Fibroblast of lung (primary cell): ENCODE measurements at regions not wholly inside any gene's neighbourhood (a gene's known extent, or its start where the extent isn't known, plus 50 kb on each side); places are given as distances from the start of the nearest gene placed in this dataset.

Experiments
- DNase-seq, 2 donors: peaks; one replicate each; pipeline versions ENCODE4 v3.0.0 to v3.0.0-alpha.2; 2010; ENCODE audit warnings: low read depth in 2 of 2
- H2AFZ ChIP-seq: 2 replicates; pipeline ENCODE4 v1.5.1; 2012; ENCODE audit warnings: low read length, control low read depth, inconsistent platforms
- H3K27ac ChIP-seq: 2 replicates; pipeline ENCODE4 v1.5.1; 2011; ENCODE audit warnings: low read length, control low read depth; ENCODE audit not compliant: insufficient read depth
- H3K27me3 ChIP-seq: 2 replicates; pipeline ENCODE4 v1.5.1; 2011; ENCODE audit warnings: mild to moderate bottlenecking, low read length; ENCODE audit not compliant: control insufficient read depth, insufficient read depth
- H3K36me3 ChIP-seq: 2 replicates; pipeline ENCODE4 v1.5.1; 2011; ENCODE audit warnings: low read length; ENCODE audit not compliant: control insufficient read depth, insufficient read depth
- H3K4me1 ChIP-seq: 2 replicates; pipeline ENCODE4 v1.5.1; 2011; ENCODE audit warnings: low read length; ENCODE audit not compliant: control insufficient read depth, insufficient read depth; ENCODE audit errors: extremely low read depth
- H3K4me2 ChIP-seq: 2 replicates; pipeline ENCODE4 v1.5.1; 2011; ENCODE audit warnings: low read length, control low read depth; ENCODE audit not compliant: insufficient read depth; ENCODE audit errors: extremely low read depth
- H3K4me3 ChIP-seq, 4 experiments: fragments of 200-600 bp in 1 of 4; sonication (generic) in 1 of 4; replicated peaks in 1 of 4; 2 replicates each; pipeline ENCODE4 v1.5.1; 2011 to 2016; ENCODE audit warnings: low read length in 4 of 4, low read depth in 3 of 4, mild to moderate bottlenecking in 3 of 4, control low read depth in 2 of 4, inconsistent platforms in 1 of 4, mixed read lengths in 1 of 4; ENCODE audit not compliant: insufficient read depth in 1 of 4; ENCODE audit errors: control extremely low read depth in 1 of 4
- H3K79me2 ChIP-seq: 2 replicates; pipeline ENCODE4 v1.5.1; 2012; ENCODE audit warnings: mild to moderate bottlenecking, low read length, inconsistent platforms; ENCODE audit not compliant: control insufficient read depth, insufficient read depth
- H3K9ac ChIP-seq: 2 replicates; pipeline ENCODE4 v1.5.1; 2011; ENCODE audit warnings: mild to moderate bottlenecking, low read length, control low read depth; ENCODE audit not compliant: insufficient read depth
- H3K9me3 ChIP-seq: 2 replicates; pipeline ENCODE4 v1.5.1; 2012; ENCODE audit warnings: low read depth, low read length; ENCODE audit not compliant: control insufficient read depth, insufficient read depth
- H4K20me1 ChIP-seq: 2 replicates; pipeline ENCODE4 v1.5.1; 2011; ENCODE audit warnings: low read length; ENCODE audit not compliant: control insufficient read depth, insufficient read depth; ENCODE audit errors: extremely low read depth
- EZH2 ChIP-seq: IDR thresholded peaks from 2 replicates; pipeline ENCODE4 v1.5.1; 2012; ENCODE audit warnings: low read length, control low read depth, mild to moderate bottlenecking; ENCODE audit errors: missing control alignments
- TF ChIP-seq, protein P1 (sequence below), 2 donors: IDR thresholded peaks in 1 of 2; conservative IDR thresholded peaks in 1 of 2; 1 replicate in 1 of 2; 2 replicates in 1 of 2; pipeline ENCODE4 v1.5.1; 2011 to 2012; ENCODE audit warnings: low read length in 2 of 2, control low read depth in 1 of 2, inconsistent platforms in 1 of 2, low read depth in 1 of 2, mild to moderate bottlenecking in 1 of 2

DNA sequence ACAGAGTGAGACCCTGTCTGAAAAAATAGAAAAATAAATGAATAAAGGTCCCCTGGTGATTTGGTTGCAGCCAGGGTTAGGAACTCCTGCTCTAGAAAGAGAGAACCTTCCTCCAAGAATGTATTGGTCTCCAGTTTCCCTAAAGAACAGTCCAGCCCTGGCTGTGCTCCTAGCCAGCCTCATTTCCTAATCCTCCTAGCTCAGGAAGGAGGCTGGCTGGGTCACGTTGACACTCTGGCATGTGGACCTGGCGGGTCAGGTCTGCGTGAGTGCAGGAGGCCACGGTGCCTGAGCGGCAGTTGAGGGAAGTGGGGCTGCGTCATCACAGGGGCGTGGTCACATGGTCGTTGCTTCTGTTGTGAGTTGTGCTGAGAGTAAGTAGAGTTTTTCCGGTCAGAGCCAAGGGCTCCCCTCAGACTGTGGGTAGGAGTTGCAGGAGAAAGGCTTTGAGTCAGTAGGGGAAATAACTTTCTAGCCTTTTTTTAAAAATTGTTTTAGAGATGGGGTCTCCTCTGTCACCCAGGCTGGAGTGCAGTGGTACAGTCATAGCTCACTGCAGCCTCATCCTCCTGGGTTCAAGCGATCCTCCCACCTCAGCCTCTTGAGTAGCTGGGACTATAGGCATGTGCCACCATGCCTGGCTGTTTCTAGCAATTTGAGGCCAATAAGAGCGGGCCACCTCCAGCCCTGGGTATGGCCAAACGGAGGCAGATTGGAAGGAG, 194.0 kb upstream of the CIBAR2 start:
- TF ChIP-seq, protein P1, sequence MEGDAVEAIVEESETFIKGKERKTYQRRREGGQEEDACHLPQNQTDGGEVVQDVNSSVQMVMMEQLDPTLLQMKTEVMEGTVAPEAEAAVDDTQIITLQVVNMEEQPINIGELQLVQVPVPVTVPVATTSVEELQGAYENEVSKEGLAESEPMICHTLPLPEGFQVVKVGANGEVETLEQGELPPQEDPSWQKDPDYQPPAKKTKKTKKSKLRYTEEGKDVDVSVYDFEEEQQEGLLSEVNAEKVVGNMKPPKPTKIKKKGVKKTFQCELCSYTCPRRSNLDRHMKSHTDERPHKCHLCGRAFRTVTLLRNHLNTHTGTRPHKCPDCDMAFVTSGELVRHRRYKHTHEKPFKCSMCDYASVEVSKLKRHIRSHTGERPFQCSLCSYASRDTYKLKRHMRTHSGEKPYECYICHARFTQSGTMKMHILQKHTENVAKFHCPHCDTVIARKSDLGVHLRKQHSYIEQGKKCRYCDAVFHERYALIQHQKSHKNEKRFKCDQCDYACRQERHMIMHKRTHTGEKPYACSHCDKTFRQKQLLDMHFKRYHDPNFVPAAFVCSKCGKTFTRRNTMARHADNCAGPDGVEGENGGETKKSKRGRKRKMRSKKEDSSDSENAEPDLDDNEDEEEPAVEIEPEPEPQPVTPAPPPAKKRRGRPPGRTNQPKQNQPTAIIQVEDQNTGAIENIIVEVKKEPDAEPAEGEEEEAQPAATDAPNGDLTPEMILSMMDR (conservative IDR thresholded peaks at IDR 0.05 in 1 of 2, IDR thresholded peaks at IDR 0.05 in 1 of 2; ENCODE audit: low read depth in 1 of 2, low read length in 2 of 2) = no peak
- TF ChIP-seq EZH2 = no peak
- peak; percentile 72 to 76 for DNase-seq
- H3K27ac ChIP-seq = peak overlapping the region; percentile 14
- H3K9ac ChIP-seq = no peak overlapping the region
- no peaks in the 10 kb centered on the region for H3K79me2 ChIP-seq
- no peaks in the 10 kb centered on the region for H3K9me3 ChIP-seq
- H3K4me3 ChIP-seq = no peak overlapping the region
- H3K4me2 ChIP-seq = no peak overlapping the region
- no peaks in the 10 kb centered on the region for H3K36me3 ChIP-seq
- H4K20me1 ChIP-seq = no peaks in the 10 kb centered on the region
- no peak overlapping the region for H2AFZ ChIP-seq
- H3K4me1 ChIP-seq = no peaks in the 10 kb centered on the region
- H3K27me3 ChIP-seq = no peaks in the 10 kb centered on the region

DNA sequence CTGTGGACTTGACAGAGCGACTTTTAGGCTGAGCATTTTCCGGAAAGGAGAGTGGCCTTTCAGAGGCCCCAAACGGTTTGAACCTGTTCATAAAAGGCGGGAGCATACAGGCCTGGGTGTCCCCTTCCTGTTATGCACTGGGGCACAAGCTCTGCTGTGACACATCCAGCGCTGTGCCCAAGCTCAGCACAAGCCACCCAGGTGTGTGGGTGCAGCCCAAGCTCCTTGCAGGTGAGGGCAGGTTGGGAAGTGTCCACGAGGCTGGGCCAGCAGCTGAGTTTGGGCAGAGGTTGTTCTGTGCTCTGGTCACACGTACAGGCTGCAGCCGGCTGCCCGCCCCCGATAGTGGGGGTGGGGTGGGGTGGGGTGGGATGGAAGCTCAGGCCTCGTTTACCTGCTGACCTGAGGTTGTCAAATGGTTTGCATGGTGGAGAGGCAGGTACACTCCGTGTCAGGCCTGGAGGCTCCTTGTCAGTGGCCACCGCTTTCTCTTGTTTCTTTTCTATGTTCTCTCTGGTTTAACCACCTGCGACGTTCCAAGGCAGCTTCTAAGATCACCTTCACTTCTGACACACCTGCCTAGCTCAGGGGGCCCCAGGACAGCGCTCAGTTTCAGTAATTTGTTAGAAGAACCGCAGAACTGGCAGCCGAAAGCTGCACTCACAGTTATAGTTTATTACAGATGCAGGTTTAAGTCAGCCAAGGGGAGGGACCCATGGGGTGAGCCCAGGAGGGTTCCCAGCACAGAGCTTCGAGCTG, 194.7 kb upstream of the CIBAR2 start:
- Histone ChIP-seq H3K4me1 (no peaks in the 10 kb centered on the region), H2AFZ (no peak overlapping the region), H3K36me3 (no peaks in the 10 kb centered on the region), H4K20me1 (no peaks in the 10 kb centered on the region), H3K27ac (no peak overlapping the region), H3K4me3 (no peak overlapping the region), H3K9ac (no peak overlapping the region), H3K79me2 (no peaks in the 10 kb centered on the region), H3K9me3 (no peaks in the 10 kb centered on the region), H3K4me2 (no peak overlapping the region), H3K27me3 (no peaks in the 10 kb centered on the region)
- no peak for DNase-seq
- TF ChIP-seq, protein P1 (conservative IDR thresholded peaks at IDR 0.05 in 1 of 2, IDR thresholded peaks at IDR 0.05 in 1 of 2; ENCODE audit: low read depth in 1 of 2, low read length in 2 of 2) = no peak
- no peak for TF ChIP-seq EZH2

DNA sequence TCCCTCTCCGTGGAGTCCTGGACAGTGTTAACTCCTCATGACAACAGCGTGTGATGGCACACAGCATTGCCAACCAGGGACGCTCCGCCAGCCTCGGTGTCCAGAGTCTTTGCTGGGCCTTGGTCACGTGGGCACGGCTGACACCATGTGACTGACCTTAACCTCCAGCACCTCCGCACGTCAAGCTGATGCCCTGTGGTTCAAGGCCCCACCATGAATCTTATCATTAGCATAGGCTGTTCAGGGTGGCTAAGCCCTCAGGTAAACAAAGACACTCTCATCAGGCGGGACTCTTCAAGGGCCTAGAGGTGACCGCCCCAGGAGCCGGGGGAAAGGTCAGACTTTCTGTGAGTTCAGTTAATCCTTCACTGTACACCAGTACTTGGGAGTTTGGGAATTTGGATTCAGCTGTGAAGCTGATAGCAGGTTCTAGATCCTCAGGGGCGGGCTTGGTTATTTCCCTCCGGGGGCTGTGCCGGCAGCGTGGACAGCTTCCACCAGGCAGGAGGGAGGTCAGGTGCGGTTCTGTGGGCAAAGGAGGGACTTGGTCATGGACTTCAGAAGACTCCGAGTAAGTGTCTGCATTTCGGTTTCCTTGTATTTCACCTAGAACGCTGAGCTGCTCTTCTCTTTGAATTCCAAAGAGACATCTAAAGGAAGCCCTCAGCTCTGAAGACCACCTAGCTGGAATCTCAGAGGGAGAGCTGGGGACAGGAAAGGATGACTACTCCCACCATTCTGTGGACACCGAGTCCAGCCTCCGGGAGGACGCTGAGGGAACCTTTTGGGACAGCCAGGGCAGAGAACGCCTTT, 195.5 kb upstream of the CIBAR2 start:
- H3K79me2 ChIP-seq = no peaks in the 10 kb centered on the region
- no peaks in the 10 kb centered on the region for H3K9me3 ChIP-seq
- H3K4me2 ChIP-seq = no peak overlapping the region
- TF ChIP-seq, protein P1 (conservative IDR thresholded peaks at IDR 0.05 in 1 of 2, IDR thresholded peaks at IDR 0.05 in 1 of 2; ENCODE audit: low read depth in 1 of 2, low read length in 2 of 2) = no peak
- TF ChIP-seq EZH2 = no peak
- no peak overlapping the region for H2AFZ ChIP-seq
- no peaks in the 10 kb centered on the region for H3K27me3 ChIP-seq
- H3K9ac ChIP-seq = no peak overlapping the region
- H3K4me1 ChIP-seq = no peaks in the 10 kb centered on the region
- H3K27ac ChIP-seq = no peak overlapping the region
- no peak overlapping the region for H3K4me3 ChIP-seq
- no peaks in the 10 kb centered on the region for H3K36me3 ChIP-seq
- DNase-seq = no peak
- no peaks in the 10 kb centered on the region for H4K20me1 ChIP-seq
